GM12878 (cell line): ENCODE measurements at regions not wholly inside any gene's neighbourhood (a gene's known extent, or its start where the extent isn't known, plus 50 kb on each side); places are given as distances from the start of the nearest gene placed in this dataset.

Source experiments
- ATAC-seq: fragments of 200-7000 bp; cut with Tn5 transposase; 3 replicates; pipeline ENCODE4 v1.9.1; 2020; ENCODE audit warnings: mild to moderate bottlenecking, moderate library complexity
- BruUV-seq: library from RNA; stranded (reverse); fragments of 400-500 nt; replicated peaks from 2 replicates; lab custom pipeline; 2021; lab: Mats Ljungman, UMichigan
- CTCF ChIA-PET: fragments of 300-600 bp; sonication (Branson Sonifier 250); formaldehyde crosslinking; extraction: SDS; loops from one replicate; lab custom pipeline; 2021; ENCODE audit warnings: inconsistent platforms; lab: Yijun Ruan, JAX
- POLR2A ChIA-PET: fragments of 350-600 bp; formaldehyde crosslinking; extraction: SDS; loops from one replicate; lab custom pipeline; 2021; ENCODE audit warnings: inconsistent platforms; lab: Charles Lee
- RAD21 ChIA-PET: fragments of 300-600 bp; sonication (Branson Sonifier 250); formaldehyde crosslinking; loops from one replicate; lab custom pipeline; 2023; ENCODE audit warnings: antibody characterized with exemption; ENCODE audit not compliant: unreplicated experiment; lab: Charles Lee
- SMC1A ChIA-PET: fragments of 300-600 bp; sonication (Branson Sonifier 250); formaldehyde crosslinking; loops from one replicate; lab custom pipeline; 2023; ENCODE audit not compliant: unreplicated experiment, uncharacterized antibody; lab: Charles Lee
- DNase-seq: peaks from one replicate; pipeline ENCODE4 v3.0.0-alpha.2; 2011; ENCODE audit warnings: low read depth, low spot score
- FAIRE-seq: peaks from 3 replicates; lab custom pipeline; 2011; peaks lifted over from hg19 to GRCh38; lab: Jason Lieb, UNC
- H2AFZ ChIP-seq: 2 replicates; pipeline ENCODE4 v1.6.0; 2011; ENCODE audit warnings: low read depth, low read length, control low read depth; ENCODE audit not compliant: control insufficient read depth
- H3K27ac ChIP-seq: 2 replicates; pipeline ENCODE4 v1.5.1; 2011; ENCODE audit warnings: control low read depth; ENCODE audit not compliant: control insufficient read depth, insufficient read depth
- H3K27me3 ChIP-seq, 2 experiments: replicated peaks in 1 of 2; 2 replicates each; pipeline versions ENCODE4 v1.6.0 to v1.6.1; 2011; ENCODE audit warnings: low read length in 1 of 2; ENCODE audit not compliant: control insufficient read depth in 2 of 2, insufficient read depth in 2 of 2
- H3K36me3 ChIP-seq, 2 experiments: 2 replicates each; pipeline ENCODE4 v1.5.1; 2011; ENCODE audit warnings: low read length in 1 of 2; ENCODE audit not compliant: control insufficient read depth in 2 of 2, insufficient read depth in 2 of 2
- H3K4me1 ChIP-seq: 2 replicates; pipeline ENCODE4 v1.6.1; 2011; ENCODE audit warnings: mild to moderate bottlenecking, low read length, moderate library complexity, mixed read lengths; ENCODE audit not compliant: control insufficient read depth, insufficient read depth
- H3K4me2 ChIP-seq: 2 replicates; pipeline ENCODE4 v1.6.0; 2011; ENCODE audit warnings: control low read depth; ENCODE audit not compliant: control insufficient read depth, insufficient read depth
- H3K4me3 ChIP-seq: fragments of 200-600 bp; sonication (generic); 2 replicates; pipeline ENCODE4 v1.5.1; 2016
- H3K79me2 ChIP-seq: 2 replicates; pipeline ENCODE4 v1.6.0; 2011; ENCODE audit warnings: low read length; ENCODE audit not compliant: control insufficient read depth, insufficient read depth
- H3K9ac ChIP-seq: 2 replicates; pipeline ENCODE4 v1.8.0; 2011; ENCODE audit warnings: low read length, control low read depth, mixed read lengths; ENCODE audit not compliant: control insufficient read depth, insufficient read depth
- H3K9me3 ChIP-seq: replicated peaks from 3 replicates; pipeline ENCODE4 v1.5.1; 2011; ENCODE audit warnings: mild to moderate bottlenecking, low read length; ENCODE audit not compliant: control insufficient read depth, insufficient read depth
- H4K20me1 ChIP-seq: 2 replicates; pipeline ENCODE4 v1.6.0; 2011; ENCODE audit not compliant: control insufficient read depth, insufficient read depth
- CBFB ChIP-seq: IDR thresholded peaks from 2 replicates; pipeline ENCODE4 v1.6.1; 2016; ENCODE audit warnings: antibody characterized with exemption, low read depth
- CEBPB ChIP-seq, 2 experiments: fragments of 150-350 bp in 1 of 2; IDR thresholded peaks; 2 replicates each; pipeline ENCODE4 v1.6.1; 2012 to 2014; ENCODE audit warnings: low read depth in 2 of 2, low read length in 2 of 2, borderline replicate concordance in 1 of 2, inconsistent platforms in 1 of 2
- CHD1 ChIP-seq: IDR thresholded peaks from 2 replicates; pipeline ENCODE4 v1.6.1; 2012; ENCODE audit warnings: low read depth, low read length, improper control_type of control experiment
- GATAD2B ChIP-seq: fragments of 450-650 bp; conservative IDR thresholded peaks from 2 replicates; pipeline ENCODE4 v1.6.1; 2017; ENCODE audit warnings: low read depth, mild to moderate bottlenecking, moderate library complexity
- HDAC2 ChIP-seq: fragments of 200-600 bp; sonication (generic); IDR thresholded peaks from 2 replicates; pipeline ENCODE4 v1.6.1; 2017
- IRF5 ChIP-seq: fragments of 450-650 bp; IDR thresholded peaks from 2 replicates; pipeline ENCODE4 v1.6.1; 2017; ENCODE audit warnings: borderline replicate concordance
- RAD51 ChIP-seq: fragments of 450-650 bp; IDR thresholded peaks from 2 replicates; pipeline ENCODE4 v1.6.1; 2016; ENCODE audit warnings: moderate library complexity, mild to moderate bottlenecking, inconsistent platforms
- SIN3A ChIP-seq: IDR thresholded peaks from 2 replicates; pipeline ENCODE4 v1.6.1; 2012; ENCODE audit warnings: low read depth, low read length, improper control_type of control experiment
- STAT1 ChIP-seq: fragments of 450-650 bp; conservative IDR thresholded peaks from 2 replicates; pipeline ENCODE4 v1.6.1; 2014; ENCODE audit warnings: antibody characterized with exemption, mild to moderate bottlenecking
- WRNIP1 ChIP-seq: IDR thresholded peaks from 2 replicates; pipeline ENCODE4 v1.6.1; 2011; ENCODE audit warnings: low read depth, low read length, improper control_type of control experiment, borderline replicate concordance
- WGBS: methylation state at CpG from one replicate; pipeline ENCODE4 v1.1.6; 2016; ENCODE audit warnings: low lambda C conversion rate; ENCODE audit not compliant: insufficient replicate concordance, insufficient coverage; ENCODE audit errors: missing lambda C conversion rate; 5-methylcytosine and 5-hydroxymethylcytosine counted together
- in situ Hi-C: fragments of 300-500 bp; cut with MboI; formaldehyde crosslinking; loops from 9 replicates; pipeline ENCODE4 v1.14.3; 2018; ENCODE audit warnings: mixed read lengths
- intact Hi-C: fragments of 100-400 bp; cut with micrococcal nuclease; formaldehyde crosslinking; loops from one replicate; pipeline ENCODE4 v1.14.2; 2022; ENCODE audit not compliant: unreplicated experiment

GRCh38 chr12:87066326-87066725 lies 810.1 kb upstream of the MGAT4C start:
- Histone ChIP-seq H3K36me3 (no peaks in the 10 kb centered on the region), H3K27me3 (no peaks in the 10 kb centered on the region), H4K20me1 (no peaks in the 10 kb centered on the region), H3K4me1 (no peaks in the 10 kb centered on the region), H3K79me2 (no peaks in the 10 kb centered on the region), H3K4me3 (no peak overlapping the region), H3K9ac (no peak overlapping the region), H3K4me2 (no peak overlapping the region), H2AFZ (no peak overlapping the region), H3K27ac (no peak overlapping the region), H3K9me3 (no peaks in the 10 kb centered on the region)
- ATAC-seq (no peak), FAIRE-seq (no peak), DNase-seq (no peak)
- in situ Hi-C loops (no loop called here), intact Hi-C loops (no loop called here)
- TF ChIP-seq IRF5 (no peak), CEBPB (IDR thresholded peaks at IDR 0.05; ENCODE audit: borderline replicate concordance in 1 of 2, low read depth in 2 of 2, low read length in 2 of 2) (no peak), CBFB (no peak), RAD51 (no peak), STAT1 (no peak), GATAD2B (no peak)
- POLR2A ChIA-PET, result no interaction called here
- WGBS, result 5% methylated on average over 2 of the region's 2 CpGs
- SMC1A ChIA-PET, result no interaction called here
- RAD21 ChIA-PET, result no interaction called here
- BruUV-seq, result no TSS peak
- CTCF ChIA-PET, result no interaction called here

- in situ Hi-C loops, result no loop called here
- Histone ChIP-seq H3K27me3 (no peaks in the 10 kb centered on the region), H3K9ac (no peak overlapping the region), H3K27ac (no peak overlapping the region), H4K20me1 (no peaks in the 10 kb centered on the region), H3K9me3 (no peaks in the 10 kb centered on the region), H2AFZ (no peak overlapping the region), H3K79me2 (no peaks in the 10 kb centered on the region), H3K36me3 (no peaks in the 10 kb centered on the region), H3K4me3 (no peak overlapping the region), H3K4me2 (no peak overlapping the region), H3K4me1 (no peaks in the 10 kb centered on the region)
- POLR2A ChIA-PET, result no interaction called here
- WGBS, result 0% methylated on average over 1 of the region's 1 CpG
- RAD21 ChIA-PET, result no interaction called here
- SMC1A ChIA-PET, result no interaction called here
- intact Hi-C loops, result no loop called here
- FAIRE-seq (no peak), DNase-seq (no peak), ATAC-seq (no peak)
- BruUV-seq, result no TSS peak
- CTCF ChIA-PET, result no interaction called here
- no peak for TF ChIP-seq CHD1
- no peak for TF ChIP-seq HDAC2
- TF ChIP-seq SIN3A, result no peak
- no peak for TF ChIP-seq WRNIP1
Measured at GRCh38 chr12:87059231-87059630, 803.0 kb upstream of the MGAT4C start.
